ENCODE measurements at regions not wholly inside any gene's neighbourhood (a gene's known extent, or its start where the extent isn't known, plus 50 kb on each side); places are given as distances from the start of the nearest gene placed in this dataset.

GRCh38 chr20:6831461-6831860 is 64.0 kb downstream of the BMP2 start:
- DNase-seq (ENCODE audit: low spot score) = no peak

GRCh38 chr20:6832811-6833210 is 65.3 kb downstream of the BMP2 start:
- no peak for DNase-seq (ENCODE audit: low spot score)

- DNase-seq (ENCODE audit: low spot score) = no peak
These were observed 68.1 kb downstream of the BMP2 start for GRCh38 chr20:6835609-6836008.

GRCh38 chr20:6836821-6837374 is 69.4 kb downstream of the BMP2 start:
- no peak for DNase-seq (ENCODE audit: low spot score)

GRCh38 chr20:6837730-6838129 is 70.2 kb downstream of the BMP2 start:
- no peak for DNase-seq (ENCODE audit: low spot score)

- DNase-seq (ENCODE audit: low spot score) = no peak
These were observed 70.8 kb downstream of the BMP2 start for GRCh38 chr20:6838181-6838826.

GRCh38 chr20:6841128-6841527 is 73.6 kb downstream of the BMP2 start:
- DNase-seq (ENCODE audit: low spot score) = no peak

- DNase-seq (ENCODE audit: low spot score) = no peak
These were observed 77.7 kb downstream of the BMP2 start for GRCh38 chr20:6845141-6845540.

GRCh38 chr20:6848041-6848440 is 80.6 kb downstream of the BMP2 start:
- DNase-seq (ENCODE audit: low spot score) = no peak

GRCh38 chr20:6848992-6849391 is 81.5 kb downstream of the BMP2 start:
- DNase-seq (ENCODE audit: low spot score) = no peak

GRCh38 chr20:6851136-6851535 is 83.7 kb downstream of the BMP2 start:
- no peak for DNase-seq (ENCODE audit: low spot score)

GRCh38 chr20:6852478-6852877 is 85.0 kb downstream of the BMP2 start:
- no peak for DNase-seq (ENCODE audit: low spot score)

- no peak for DNase-seq (ENCODE audit: low spot score)
These were observed 87.6 kb downstream of the BMP2 start for GRCh38 chr20:6855104-6855503.

GRCh38 chr20:6855796-6856195 is 88.3 kb downstream of the BMP2 start:
- DNase-seq (ENCODE audit: low spot score) = no peak

- no peak for DNase-seq (ENCODE audit: low spot score)
These were observed 90.4 kb downstream of the BMP2 start for GRCh38 chr20:6857927-6858326.

GRCh38 chr20:6863355-6863754 is 95.9 kb downstream of the BMP2 start:
- no peak for DNase-seq (ENCODE audit: low spot score)

- DNase-seq (ENCODE audit: low spot score) = no peak
These were observed 96.3 kb downstream of the BMP2 start for GRCh38 chr20:6863798-6864201.

GRCh38 chr20:6864740-6865139 is 97.3 kb downstream of the BMP2 start:
- DNase-seq (ENCODE audit: low spot score) = no peak

- DNase-seq (ENCODE audit: low spot score) = no peak
These were observed 99.3 kb downstream of the BMP2 start for GRCh38 chr20:6866741-6867140.

GRCh38 chr20:6868861-6869260 is 101.4 kb downstream of the BMP2 start:
- no peak for DNase-seq (ENCODE audit: low spot score)

GRCh38 chr20:6870559-6870958 is 103.1 kb downstream of the BMP2 start:
- DNase-seq (ENCODE audit: low spot score) = no peak

- DNase-seq (ENCODE audit: low spot score) = no peak
These were observed 110.1 kb downstream of the BMP2 start for GRCh38 chr20:6877633-6878032.

GRCh38 chr20:6882561-6883291 is 115.2 kb downstream of the BMP2 start:
- no peak for DNase-seq (ENCODE audit: low spot score)

GRCh38 chr20:6884114-6884513 is 116.6 kb downstream of the BMP2 start:
- DNase-seq (ENCODE audit: low spot score) = no peak
